A549 (cell line): ENCODE measurements at regions not wholly inside any gene's neighbourhood (a gene's known extent, or its start where the extent isn't known, plus 50 kb on each side); places are given as distances from the start of the nearest gene placed in this dataset.

Experiments used
- ATAC-seq, 2 experiments: fragments of 200-7000 bp in 1 of 2; fragments of >200 bp in 1 of 2; cut with Nextera tagmentation in 1 of 2; cut with Tn5 transposase in 1 of 2; 3 replicates each; pipeline versions ENCODE4 v1.8.0 to v1.9.1; 2018 to 2020; ENCODE audit warnings: mild to moderate bottlenecking in 1 of 2, moderate library complexity in 1 of 2
- CTCF ChIA-PET: fragments of 300-600 bp; sonication (Branson Sonifier 250); formaldehyde crosslinking; extraction: SDS; loops from one replicate; lab custom pipeline; 2021; ENCODE audit warnings: antibody characterized with exemption, inconsistent platforms; lab: Yijun Ruan, JAX
- POLR2A ChIA-PET: fragments of 350-600 bp; formaldehyde crosslinking; extraction: SDS; loops from one replicate; lab custom pipeline; 2021; ENCODE audit warnings: antibody characterized with exemption, inconsistent platforms; lab: Yijun Ruan, JAX
- DNase-seq, 2 experiments: peaks; one replicate each; pipeline versions ENCODE4 v3.0.0 to v3.0.0-alpha.2; 2011 to 2016; ENCODE audit warnings: low read depth in 1 of 2, low spot score in 1 of 2
- FAIRE-seq: peaks from 2 replicates; lab custom pipeline; 2011; peaks lifted over from hg19 to GRCh38; lab: Jason Lieb, UNC
- H3K27ac ChIP-seq, 2 experiments: fragments of >200 bp; sonication (Bioruptor Twin); formaldehyde crosslinking; 3 replicates each; pipeline ENCODE4 v1.5.1; 2016 to 2017
- H3K4me1 ChIP-seq: fragments of >200 bp; sonication (Bioruptor Twin); formaldehyde crosslinking; 3 replicates; pipeline ENCODE4 v1.6.1; 2016
- H3K4me2 ChIP-seq: fragments of >200 bp; sonication (Bioruptor Twin); formaldehyde crosslinking; 3 replicates; pipeline ENCODE4 v1.6.1; 2016
- H3K4me3 ChIP-seq: fragments of >200 bp; sonication (Bioruptor Twin); formaldehyde crosslinking; 3 replicates; pipeline ENCODE4 v1.5.1; 2016
- H3K9me3 ChIP-seq: fragments of >200 bp; sonication (Bioruptor Twin); formaldehyde crosslinking; 3 replicates; pipeline ENCODE4 v1.6.1; 2016
- ATOH8 ChIP-seq: fragments of 250-450 bp; sonication (Bioruptor Pico); IDR thresholded peaks from 2 replicates; pipeline ENCODE4 v1.5.0; 2020; ENCODE audit warnings: low read depth, mild to moderate bottlenecking, moderate library complexity
- BCL3 ChIP-seq: fragments of >200 bp; sonication (Bioruptor Twin); formaldehyde crosslinking; IDR thresholded peaks from 3 replicates; pipeline ENCODE4 v1.6.1; 2016
- CBX2 ChIP-seq: fragments of 200-600 bp; sonication (generic); IDR thresholded peaks from 2 replicates; pipeline ENCODE4 v1.6.1; 2016; ENCODE audit warnings: low read depth, mild to moderate bottlenecking, borderline replicate concordance
- E2F6 ChIP-seq: IDR thresholded peaks from 2 replicates; pipeline ENCODE4 v1.6.1; 2012; ENCODE audit warnings: low read depth, borderline replicate concordance
- EHF ChIP-seq: fragments of 250-450 bp; sonication (Bioruptor Pico); IDR thresholded peaks from 2 replicates; pipeline ENCODE4 v1.5.0; 2020; ENCODE audit warnings: mild to moderate bottlenecking
- EHMT2 ChIP-seq: fragments of 200-600 bp; sonication (generic); IDR thresholded peaks from 2 replicates; pipeline ENCODE4 v1.6.1; 2016; ENCODE audit warnings: antibody characterized with exemption, low read depth, mild to moderate bottlenecking, moderate library complexity
- EP300 ChIP-seq, 2 experiments: fragments of >200 bp; sonication (Bioruptor Twin); formaldehyde crosslinking; IDR thresholded peaks; 2 replicates in 1 of 2; 3 replicates in 1 of 2; pipeline ENCODE4 v1.6.1; 2016 to 2017
- ESRRA ChIP-seq: fragments of 150-350 bp; IDR thresholded peaks from 2 replicates; pipeline ENCODE4 v1.6.1; 2014; ENCODE audit warnings: mild to moderate bottlenecking, low read length, borderline replicate concordance
- FOSB ChIP-seq: fragments of 250-450 bp; sonication (Bioruptor Pico); IDR thresholded peaks from 2 replicates; pipeline ENCODE4 v1.5.0; 2020; ENCODE audit warnings: mild to moderate bottlenecking, moderate library complexity
- GATA3 ChIP-seq: IDR thresholded peaks from 2 replicates; pipeline ENCODE4 v1.6.1; 2012; ENCODE audit warnings: borderline replicate concordance
- HDAC2 ChIP-seq: fragments of 200-600 bp; sonication (generic); IDR thresholded peaks from 2 replicates; pipeline ENCODE4 v1.6.1; 2016
- HMGXB4 ChIP-seq: fragments of 250-450 bp; sonication (Bioruptor Pico); IDR thresholded peaks from 2 replicates; pipeline ENCODE4 v1.5.0; 2021; ENCODE audit warnings: mild to moderate bottlenecking, moderate library complexity, borderline replicate concordance
- HOXB13 ChIP-seq: fragments of 250-450 bp; sonication (Bioruptor Pico); IDR thresholded peaks from 2 replicates; pipeline ENCODE4 v1.5.0; 2020; ENCODE audit warnings: low read depth, mild to moderate bottlenecking, moderate library complexity
- HOXB5 ChIP-seq: fragments of 250-450 bp; sonication (Bioruptor Pico); IDR thresholded peaks from 2 replicates; pipeline ENCODE4 v1.5.0; 2020; ENCODE audit warnings: mild to moderate bottlenecking, moderate library complexity
- JUNB ChIP-seq: fragments of >200 bp; sonication (Bioruptor Twin); formaldehyde crosslinking; IDR thresholded peaks from 2 replicates; pipeline ENCODE4 v1.6.1; 2016
- KDM1A ChIP-seq: fragments of 200-600 bp; sonication (generic); IDR thresholded peaks from 2 replicates; pipeline ENCODE4 v1.6.1; 2016; ENCODE audit warnings: low read depth, mild to moderate bottlenecking
- KDM5A ChIP-seq: fragments of 200-600 bp; sonication (generic); IDR thresholded peaks from 2 replicates; pipeline ENCODE4 v1.6.1; 2016; ENCODE audit warnings: antibody characterized with exemption, mild to moderate bottlenecking
- MAX ChIP-seq: IDR thresholded peaks from 2 replicates; pipeline ENCODE4 v1.6.1; 2012
- MYC ChIP-seq: IDR thresholded peaks from 2 replicates; pipeline ENCODE4 v1.6.1; 2012; ENCODE audit warnings: mild to moderate bottlenecking, inconsistent platforms, low read length, improper control_type of control experiment, borderline replicate concordance
- NR3C1 ChIP-seq: fragments of >200 bp; sonication (Bioruptor Twin); formaldehyde crosslinking; IDR thresholded peaks from 3 replicates; pipeline ENCODE4 v1.6.1; 2017
- PBX3 ChIP-seq: IDR thresholded peaks from 2 replicates; pipeline ENCODE4 v1.6.1; 2012
- POLR2A ChIP-seq: IDR thresholded peaks from 2 replicates; pipeline ENCODE4 v1.6.1; 2012; ENCODE audit warnings: mild to moderate bottlenecking, low read length
- POLR2AphosphoS2 ChIP-seq: conservative IDR thresholded peaks from 2 replicates; pipeline ENCODE4 v1.6.1; 2012; ENCODE audit warnings: low read length, improper control_type of control experiment, inconsistent platforms
- RCOR1 ChIP-seq: fragments of 150-350 bp; IDR thresholded peaks from 2 replicates; pipeline ENCODE4 v1.6.1; 2014; ENCODE audit warnings: antibody characterized with exemption, low read length, low read depth
- RNF2 ChIP-seq: fragments of 200-600 bp; sonication (generic); IDR thresholded peaks from 2 replicates; pipeline ENCODE4 v1.6.1; 2016; ENCODE audit warnings: low read depth, mild to moderate bottlenecking, antibody characterized with exemption, moderate library complexity, borderline replicate concordance
- SREBF2 ChIP-seq: fragments of 450-650 bp; IDR thresholded peaks from 2 replicates; pipeline ENCODE4 v1.6.1; 2014; ENCODE audit warnings: mild to moderate bottlenecking, moderate library complexity
- TFCP2L1 ChIP-seq: fragments of 250-450 bp; sonication (Bioruptor Pico); IDR thresholded peaks from 2 replicates; pipeline ENCODE4 v1.5.0; 2021; ENCODE audit warnings: mild to moderate bottlenecking
- TP53 ChIP-seq: fragments of 250-450 bp; sonication (Bioruptor Pico); IDR thresholded peaks from 2 replicates; pipeline ENCODE4 v1.5.0; 2021; ENCODE audit warnings: mild to moderate bottlenecking, moderate library complexity
- USF2 ChIP-seq: fragments of 450-650 bp; IDR thresholded peaks from 2 replicates; pipeline ENCODE4 v1.6.1; 2014; ENCODE audit warnings: antibody characterized with exemption
- ZNF302 ChIP-seq: fragments of 250-450 bp; sonication (Bioruptor Pico); IDR thresholded peaks from 2 replicates; pipeline ENCODE4 v1.9.0; 2021; ENCODE audit warnings: inconsistent platforms, mild to moderate bottlenecking, moderate library complexity
- WGBS: methylation state at CpG from one replicate; pipeline ENCODE4 v1.1.6; 2017; ENCODE audit errors: missing lambda C conversion rate; 5-methylcytosine and 5-hydroxymethylcytosine counted together

- TF ChIP-seq EP300 (IDR thresholded peaks at IDR 0.05) (no peak), USF2 (no peak), RCOR1 (no peak), POLR2AphosphoS2 (no peak), HOXB5 (CRISPR knock-in tag) (no peak), ATOH8 (CRISPR knock-in tag) (no peak), KDM5A (no peak), EHF (CRISPR knock-in tag) (no peak), PBX3 (no peak), E2F6 (no peak), HDAC2 (no peak), MAX (no peak), JUNB (no peak), GATA3 (no peak), CBX2 (no peak), ZNF302 (CRISPR knock-in tag) (no peak), BCL3 (no peak), ESRRA (no peak), TFCP2L1 (no peak)
- no peak overlapping the region for H3K4me2 ChIP-seq
- ATAC-seq (no peak), FAIRE-seq (no peak), DNase-seq (no peak)
- CTCF ChIA-PET, result no interaction called here
- no peak overlapping the region for H3K4me3 ChIP-seq
- 52% methylated on average over 12 of the region's 12 CpGs for WGBS
- POLR2A ChIA-PET, result no interaction called here
- no peaks in the 10 kb centered on the region for H3K9me3 ChIP-seq
- no peaks in the 10 kb centered on the region for H3K4me1 ChIP-seq
- H3K27ac ChIP-seq, result no peak overlapping the region
Measured at GRCh38 chr18:73511771-73512503, 635.7 kb downstream of the FBXO15 start.

GRCh38 chr18:73509460-73509859 is 638.2 kb downstream of the FBXO15 start:
- Histone ChIP-seq H3K9me3 (no peaks in the 10 kb centered on the region), H3K4me1 (no peaks in the 10 kb centered on the region), H3K27ac (no peak overlapping the region), H3K4me3 (no peak overlapping the region), H3K4me2 (no peak overlapping the region)
- ATAC-seq (no peak), DNase-seq (no peak), FAIRE-seq (no peak)
- 7% methylated on average over 2 of the region's 2 CpGs for WGBS
- CTCF ChIA-PET, result no interaction called here
- POLR2A ChIA-PET, result no interaction called here
- TF ChIP-seq FOSB (CRISPR knock-in tag) (no peak), RNF2 (no peak), KDM1A (no peak), NR3C1 (no peak), HMGXB4 (no peak), EHMT2 (no peak), SREBF2 (no peak), GATA3 (no peak), ZNF302 (CRISPR knock-in tag) (no peak), JUNB (no peak), POLR2A (no peak), MYC (no peak), HOXB13 (CRISPR knock-in tag) (no peak), TP53 (no peak), ESRRA (no peak)
